ENCODE measurements at regions not wholly inside any gene's neighbourhood (a gene's known extent, or its start where the extent isn't known, plus 50 kb on each side); places are given as distances from the start of the nearest gene placed in this dataset.

DNA sequence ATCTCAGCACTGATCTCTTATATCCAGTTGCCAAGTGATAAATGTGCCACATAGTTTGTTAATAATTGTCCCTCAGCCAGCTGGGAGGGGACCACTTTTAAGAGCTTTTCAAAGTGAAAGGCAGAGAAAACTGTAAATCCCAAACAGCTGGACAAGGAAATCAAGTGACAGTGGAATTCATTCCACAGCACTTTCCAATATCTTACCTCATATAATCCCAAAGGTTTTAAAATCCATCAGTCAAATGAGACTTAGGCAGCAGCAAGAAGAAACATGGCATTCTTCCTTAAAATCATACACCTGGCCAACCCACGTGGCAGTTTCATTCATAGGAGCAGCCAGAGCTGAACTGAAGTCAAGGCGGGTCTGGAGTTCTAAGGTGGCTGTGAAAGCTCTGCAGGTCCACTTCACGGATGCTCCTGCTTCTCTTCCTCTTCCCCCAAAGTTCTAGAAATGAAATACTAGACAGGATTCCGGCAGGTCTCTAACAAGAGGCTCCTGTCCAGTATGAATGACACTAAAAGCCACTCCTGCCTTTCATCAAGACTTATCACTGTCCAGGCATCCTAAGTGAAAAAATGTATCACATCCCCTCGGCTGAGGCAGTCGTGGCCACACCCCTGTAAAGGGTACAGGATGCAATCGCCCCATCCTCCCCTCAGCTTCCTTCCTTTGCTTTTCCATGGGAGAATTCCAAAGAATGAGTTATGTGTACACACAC lies 190.4 kb upstream of the STK17B start:
- Histone ChIP-seq H3K9me3 (ENCODE audit: control insufficient read depth, insufficient read depth, low read length) (no peaks in the 10 kb centered on the region), H3K27ac (ENCODE audit: low read depth, low read length) (no peak overlapping the region), H3K9me2 (replicated peaks; ENCODE audit: control insufficient read depth, low read length) (no peaks in the 10 kb centered on the region), H3K4me3 (ENCODE audit: low read length) (no peak overlapping the region), H3K79me2 (ENCODE audit: control insufficient read depth, low read length) (no peaks in the 10 kb centered on the region), H3K27me3 (ENCODE audit: control insufficient read depth, low read length) (peaks cover 6% of the 10 kb centered on the region; the same call in 1 of the 2 replicates), H4K20me1 (ENCODE audit: control insufficient read depth, insufficient read depth, low read depth, low read length) (no peaks in the 10 kb centered on the region), H3F3A (ENCODE audit: control insufficient read depth, insufficient read depth) (no peaks in the 10 kb centered on the region), H3K4me1 (ENCODE audit: control insufficient read depth, low read length) (no peaks in the 10 kb centered on the region), H3K36me3 (ENCODE audit: control insufficient read depth, low read length) (no peaks in the 10 kb centered on the region), H3K4me2 (ENCODE audit: low read length) (no peak overlapping the region)
- no peak for TF ChIP-seq EZH2phosphoT487 (IDR thresholded peaks at IDR 0.05; ENCODE audit: borderline replicate concordance, low read length)
- TF ChIP-seq, protein P1, sequence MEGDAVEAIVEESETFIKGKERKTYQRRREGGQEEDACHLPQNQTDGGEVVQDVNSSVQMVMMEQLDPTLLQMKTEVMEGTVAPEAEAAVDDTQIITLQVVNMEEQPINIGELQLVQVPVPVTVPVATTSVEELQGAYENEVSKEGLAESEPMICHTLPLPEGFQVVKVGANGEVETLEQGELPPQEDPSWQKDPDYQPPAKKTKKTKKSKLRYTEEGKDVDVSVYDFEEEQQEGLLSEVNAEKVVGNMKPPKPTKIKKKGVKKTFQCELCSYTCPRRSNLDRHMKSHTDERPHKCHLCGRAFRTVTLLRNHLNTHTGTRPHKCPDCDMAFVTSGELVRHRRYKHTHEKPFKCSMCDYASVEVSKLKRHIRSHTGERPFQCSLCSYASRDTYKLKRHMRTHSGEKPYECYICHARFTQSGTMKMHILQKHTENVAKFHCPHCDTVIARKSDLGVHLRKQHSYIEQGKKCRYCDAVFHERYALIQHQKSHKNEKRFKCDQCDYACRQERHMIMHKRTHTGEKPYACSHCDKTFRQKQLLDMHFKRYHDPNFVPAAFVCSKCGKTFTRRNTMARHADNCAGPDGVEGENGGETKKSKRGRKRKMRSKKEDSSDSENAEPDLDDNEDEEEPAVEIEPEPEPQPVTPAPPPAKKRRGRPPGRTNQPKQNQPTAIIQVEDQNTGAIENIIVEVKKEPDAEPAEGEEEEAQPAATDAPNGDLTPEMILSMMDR (IDR thresholded peaks at IDR 0.05; ENCODE audit: low read depth, low read length, poor library complexity, severe bottlenecking): no peak

DNA sequence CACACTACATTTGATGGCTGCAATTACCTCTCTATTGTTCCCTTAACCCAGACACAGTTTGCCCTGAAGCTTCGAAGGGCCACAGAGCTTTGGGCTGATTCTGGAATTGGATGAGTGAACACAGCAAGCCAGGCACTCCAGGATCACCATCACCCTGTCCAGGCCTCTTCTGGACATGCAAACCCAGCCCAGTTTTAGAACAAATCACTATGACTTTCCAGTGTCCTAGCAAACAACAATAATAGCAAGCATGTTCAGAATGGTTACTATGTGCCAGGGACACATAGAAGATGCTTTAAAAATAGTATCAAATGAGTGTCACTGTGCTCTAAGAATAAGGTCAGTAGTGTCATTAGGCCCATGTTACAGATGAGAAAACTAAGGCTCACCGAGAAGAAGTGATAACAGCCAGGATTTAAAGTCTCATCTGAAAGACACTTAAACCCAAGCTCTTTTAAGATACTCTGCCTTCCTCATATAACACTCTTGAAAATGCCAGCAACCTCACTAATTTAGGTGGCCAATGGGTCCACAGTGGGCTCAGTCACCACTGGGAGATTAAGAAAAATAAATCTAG lies 191.7 kb upstream of the STK17B start:
- Histone ChIP-seq H4K20me1 (ENCODE audit: control insufficient read depth, insufficient read depth, low read depth, low read length) (no peaks in the 10 kb centered on the region), H3K27me3 (ENCODE audit: control insufficient read depth, low read length) (peaks cover 6% of the 10 kb centered on the region; the same call in 1 of the 2 replicates), H3K79me2 (ENCODE audit: control insufficient read depth, low read length) (no peaks in the 10 kb centered on the region), H3K9me3 (ENCODE audit: control insufficient read depth, insufficient read depth, low read length) (no peaks in the 10 kb centered on the region), H3K4me2 (ENCODE audit: low read length) (no peak overlapping the region), H3F3A (ENCODE audit: control insufficient read depth, insufficient read depth) (no peaks in the 10 kb centered on the region), H3K27ac (ENCODE audit: low read depth, low read length) (no peak overlapping the region), H3K9me2 (replicated peaks; ENCODE audit: control insufficient read depth, low read length) (no peaks in the 10 kb centered on the region), H3K36me3 (ENCODE audit: control insufficient read depth, low read length) (no peaks in the 10 kb centered on the region), H3K4me3 (ENCODE audit: low read length) (no peak overlapping the region), H3K4me1 (ENCODE audit: control insufficient read depth, low read length) (no peaks in the 10 kb centered on the region)
- no peak for TF ChIP-seq EZH2phosphoT487 (IDR thresholded peaks at IDR 0.05; ENCODE audit: borderline replicate concordance, low read length)
- TF ChIP-seq, protein P1 (IDR thresholded peaks at IDR 0.05; ENCODE audit: low read depth, low read length, poor library complexity, severe bottlenecking): no peak

DNA sequence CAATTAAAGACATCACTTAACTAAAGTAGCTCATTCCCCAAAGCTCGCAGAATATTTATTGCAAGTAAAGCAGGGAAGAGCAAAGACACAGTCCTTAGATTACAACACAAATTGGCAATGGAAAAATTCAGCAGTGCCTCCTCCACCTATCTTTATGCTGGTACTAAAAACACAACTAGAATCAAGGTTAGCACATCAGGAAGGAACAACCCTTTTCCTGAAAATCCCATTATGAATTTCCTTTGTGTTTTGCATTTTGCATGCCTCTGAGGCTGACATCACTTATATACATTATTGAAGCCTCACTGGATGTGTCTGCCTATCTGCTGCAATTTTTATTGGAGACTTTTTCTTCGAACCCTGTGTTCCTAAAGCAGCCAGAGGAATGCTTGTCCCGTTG lies 193.8 kb upstream of the STK17B start:
- no peaks in the 10 kb centered on the region for H3F3A ChIP-seq (ENCODE audit: control insufficient read depth, insufficient read depth)
- H4K20me1 ChIP-seq (ENCODE audit: control insufficient read depth, insufficient read depth, low read depth, low read length): no peaks in the 10 kb centered on the region
- no peak overlapping the region for H3K4me3 ChIP-seq (ENCODE audit: low read length)
- H3K4me2 ChIP-seq (ENCODE audit: low read length): no peak overlapping the region
- TF ChIP-seq EZH2phosphoT487 (IDR thresholded peaks at IDR 0.05; ENCODE audit: borderline replicate concordance, low read length): no peak
- TF ChIP-seq, protein P1 (IDR thresholded peaks at IDR 0.05; ENCODE audit: low read depth, low read length, poor library complexity, severe bottlenecking): no peak
- no peaks in the 10 kb centered on the region for H3K79me2 ChIP-seq (ENCODE audit: control insufficient read depth, low read length)
- no peaks in the 10 kb centered on the region for H3K36me3 ChIP-seq (ENCODE audit: control insufficient read depth, low read length)
- no peaks in the 10 kb centered on the region for H3K4me1 ChIP-seq (ENCODE audit: control insufficient read depth, low read length)
- no peak overlapping the region for H3K27ac ChIP-seq (ENCODE audit: low read depth, low read length)
- H3K27me3 ChIP-seq (ENCODE audit: control insufficient read depth, low read length): peaks cover 6% of the 10 kb centered on the region; the same call in 1 of the 2 replicates
- no peaks in the 10 kb centered on the region for H3K9me2 ChIP-seq (replicated peaks; ENCODE audit: control insufficient read depth, low read length)
- no peaks in the 10 kb centered on the region for H3K9me3 ChIP-seq (ENCODE audit: control insufficient read depth, insufficient read depth, low read length)

All from DOHH2 (cell line).